ENCODE measurements at regions not wholly inside any gene's neighbourhood (a gene's known extent, or its start where the extent isn't known, plus 50 kb on each side); places are given as distances from the start of the nearest gene placed in this dataset.

DNA sequence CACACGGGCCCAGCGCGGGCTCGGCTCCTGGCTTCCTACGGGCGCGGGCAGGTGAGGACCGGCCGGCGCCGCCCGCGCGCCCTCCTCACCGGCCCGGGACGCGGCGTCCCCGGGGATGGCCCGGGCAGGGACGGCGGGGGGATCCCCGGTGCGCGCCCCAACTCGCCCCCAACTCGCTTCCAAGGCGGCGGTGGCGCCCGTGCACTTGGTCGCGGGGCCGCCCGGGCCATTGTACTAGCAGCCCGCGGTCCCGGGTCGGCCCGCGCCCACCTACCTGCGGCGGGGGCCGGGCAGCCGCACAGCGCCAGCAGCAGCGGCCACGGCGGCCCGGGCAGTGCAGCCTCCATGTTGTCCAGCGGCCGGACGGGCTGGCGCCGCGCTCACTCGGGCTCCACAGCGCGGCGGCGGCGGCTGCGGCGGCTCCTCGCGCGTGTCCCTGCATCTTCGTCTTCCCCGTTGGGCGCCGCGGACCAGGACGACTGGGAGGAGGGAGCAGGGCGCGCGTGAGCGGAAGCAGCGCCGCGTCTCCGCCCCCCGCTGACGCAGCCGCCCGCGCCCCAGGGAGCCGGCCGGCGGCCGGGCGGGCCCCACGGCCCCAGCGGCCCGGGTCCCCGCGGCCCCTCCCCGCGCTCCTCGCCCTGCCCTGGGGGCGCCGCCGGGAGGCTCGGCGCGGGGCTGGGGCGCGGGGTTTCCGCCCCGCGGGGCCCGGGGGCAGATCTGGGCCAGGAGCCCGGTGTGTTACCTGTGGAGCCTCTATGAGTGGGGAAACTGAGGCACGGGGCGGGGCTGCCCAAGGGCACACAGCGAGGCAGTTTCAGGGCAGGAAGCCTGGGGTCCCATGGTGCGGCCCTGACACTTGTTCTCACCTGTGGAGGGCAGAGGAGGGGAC, 159.3 kb upstream of the GRK3 start:
- intact Hi-C loops (cut with DNase I), result no loop called here
- peak; percentile 90 for DNase-seq
- TF ChIP-seq, protein P1, sequence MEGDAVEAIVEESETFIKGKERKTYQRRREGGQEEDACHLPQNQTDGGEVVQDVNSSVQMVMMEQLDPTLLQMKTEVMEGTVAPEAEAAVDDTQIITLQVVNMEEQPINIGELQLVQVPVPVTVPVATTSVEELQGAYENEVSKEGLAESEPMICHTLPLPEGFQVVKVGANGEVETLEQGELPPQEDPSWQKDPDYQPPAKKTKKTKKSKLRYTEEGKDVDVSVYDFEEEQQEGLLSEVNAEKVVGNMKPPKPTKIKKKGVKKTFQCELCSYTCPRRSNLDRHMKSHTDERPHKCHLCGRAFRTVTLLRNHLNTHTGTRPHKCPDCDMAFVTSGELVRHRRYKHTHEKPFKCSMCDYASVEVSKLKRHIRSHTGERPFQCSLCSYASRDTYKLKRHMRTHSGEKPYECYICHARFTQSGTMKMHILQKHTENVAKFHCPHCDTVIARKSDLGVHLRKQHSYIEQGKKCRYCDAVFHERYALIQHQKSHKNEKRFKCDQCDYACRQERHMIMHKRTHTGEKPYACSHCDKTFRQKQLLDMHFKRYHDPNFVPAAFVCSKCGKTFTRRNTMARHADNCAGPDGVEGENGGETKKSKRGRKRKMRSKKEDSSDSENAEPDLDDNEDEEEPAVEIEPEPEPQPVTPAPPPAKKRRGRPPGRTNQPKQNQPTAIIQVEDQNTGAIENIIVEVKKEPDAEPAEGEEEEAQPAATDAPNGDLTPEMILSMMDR (IDR thresholded peaks at IDR 0.05), result no peak

DNA sequence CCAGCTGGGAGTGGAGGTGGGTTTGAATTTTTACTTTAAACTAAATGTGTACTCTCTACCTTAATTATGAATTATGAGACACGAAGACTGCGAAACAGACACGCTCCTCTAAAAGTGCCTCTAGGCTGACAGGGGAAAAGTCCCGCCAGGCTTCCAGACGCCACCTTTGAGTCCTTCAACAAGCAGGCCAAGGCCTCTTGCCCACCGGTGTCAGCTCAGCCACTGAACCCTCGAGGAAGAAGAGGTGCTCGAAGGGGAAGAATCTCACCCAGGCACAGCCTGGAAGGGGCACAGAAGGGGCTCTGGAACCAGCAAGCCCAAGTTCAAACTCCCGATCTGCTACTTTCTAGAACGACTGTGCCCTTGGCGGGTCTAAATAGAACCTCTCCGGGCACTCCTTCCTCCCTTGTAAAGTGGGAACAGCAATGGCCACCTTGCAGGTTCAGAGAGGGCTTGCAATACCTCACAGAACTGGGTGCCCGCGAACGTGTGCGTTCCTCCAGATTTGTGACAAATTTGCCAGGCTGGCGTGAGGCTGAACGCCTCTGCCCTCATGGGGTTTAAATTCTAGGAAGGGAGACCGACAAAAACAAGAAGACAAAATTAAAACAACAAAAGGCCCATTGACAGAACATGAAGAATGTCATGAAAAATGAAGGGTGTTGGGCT, 158.5 kb upstream of the GRK3 start:
- no peaks in the 10 kb centered on the region for H3K36me3 ChIP-seq
- intact Hi-C loops (cut with DNase I), result no loop called here
- ATAC-seq, result no peak
- DNase-seq, result no peak
- H3K27ac ChIP-seq, result peak overlapping the region; percentile 90
- TF ChIP-seq, protein P1 (IDR thresholded peaks at IDR 0.05), result no peak
- H3K4me3 ChIP-seq, result peak overlapping the region; percentile 71
- H3K27me3 ChIP-seq (ENCODE audit: low read depth), result no peaks in the 10 kb centered on the region
- peaks cover 41% of the 10 kb centered on the region for H3K4me1 ChIP-seq
- no peaks in the 10 kb centered on the region for H3K9me3 ChIP-seq

More for the DNA sequence above, 159.3 kb upstream of the GRK3 start:
- Histone ChIP-seq H3K27ac (peak overlapping the region; percentile 90), H3K4me1 (peaks cover 49% of the 10 kb centered on the region), H3K9me3 (no peaks in the 10 kb centered on the region), H3K27me3 (ENCODE audit: low read depth) (no peaks in the 10 kb centered on the region), H3K4me3 (peak overlapping the region; percentile 71), H3K36me3 (no peaks in the 10 kb centered on the region)
- peak; percentile 84 to 86 for ATAC-seq

DNA sequence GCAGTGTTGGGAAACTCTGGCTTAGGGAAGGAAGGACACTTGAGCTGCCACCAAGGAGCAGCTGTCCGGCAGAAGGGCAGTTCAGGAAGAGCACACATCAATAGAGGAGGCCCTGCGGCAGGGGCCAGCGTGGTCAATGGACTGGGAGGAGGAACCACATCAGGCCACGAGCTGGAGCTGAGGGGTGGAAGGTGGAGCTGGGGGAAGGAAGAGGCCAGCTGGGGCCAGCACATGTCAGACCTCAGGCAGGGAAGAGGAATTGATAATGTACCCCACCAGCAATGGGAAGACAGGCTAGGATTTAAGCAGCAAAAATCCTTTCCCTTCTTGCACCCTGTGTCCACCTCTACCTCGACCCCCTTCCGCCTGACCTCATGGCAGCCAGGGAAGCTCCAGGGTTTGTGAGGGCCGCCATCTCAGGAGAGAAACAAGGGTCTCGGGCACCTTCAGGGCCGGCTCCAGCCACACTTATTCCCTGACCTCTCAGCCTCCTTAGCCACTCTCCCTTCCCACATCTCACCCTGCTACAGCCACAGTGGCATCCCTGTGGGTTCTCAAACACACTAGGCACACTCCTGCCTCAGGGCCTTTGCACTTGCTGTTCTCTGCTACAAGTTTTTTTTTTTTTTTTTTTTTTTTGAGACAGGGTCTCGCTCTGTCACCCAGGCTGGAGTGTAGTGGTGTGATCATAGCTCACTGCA, 157.8 kb upstream of the GRK3 start:
- Histone ChIP-seq H3K36me3 (no peaks in the 10 kb centered on the region), H3K4me3 (no peak overlapping the region), H3K9me3 (no peaks in the 10 kb centered on the region), H3K27ac (no peak overlapping the region), H3K27me3 (ENCODE audit: low read depth) (no peaks in the 10 kb centered on the region), H3K4me1 (peaks cover 34% of the 10 kb centered on the region)
- ATAC-seq (no peak), DNase-seq (no peak)
- TF ChIP-seq, protein P1 (IDR thresholded peaks at IDR 0.05), result no peak
- intact Hi-C loops (cut with DNase I), result no loop called here

DNA sequence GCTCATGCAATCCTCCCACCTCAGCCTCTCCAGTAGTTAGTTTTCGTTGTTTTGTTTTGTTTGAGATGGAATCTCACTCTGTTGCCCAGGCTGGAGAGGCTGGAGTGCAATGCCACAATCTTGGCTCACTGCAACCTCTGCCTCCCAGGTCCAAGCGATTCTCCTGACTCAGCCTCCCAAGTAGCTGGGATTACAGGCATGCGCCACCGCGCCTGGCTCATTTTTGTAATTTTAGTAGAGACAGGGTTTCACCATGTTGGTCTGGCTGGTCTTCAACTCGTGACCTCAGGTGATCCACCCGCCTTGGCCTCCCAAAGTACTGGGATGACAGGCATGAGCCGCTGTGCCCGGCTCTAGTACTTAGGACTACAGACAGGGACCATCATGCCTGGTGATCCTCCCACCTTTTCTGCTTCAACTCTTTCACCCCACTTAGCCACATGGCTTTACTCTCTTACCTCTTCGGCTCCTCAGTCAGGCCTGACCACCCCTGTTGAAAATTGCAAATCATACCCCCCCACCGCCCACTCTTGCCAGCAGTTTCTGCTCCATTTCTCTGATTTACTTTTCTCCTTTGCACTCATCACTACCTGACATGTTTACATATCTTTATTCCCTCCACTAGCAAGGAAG, 157.1 kb upstream of the GRK3 start:
- H3K27me3 ChIP-seq (ENCODE audit: low read depth), result no peaks in the 10 kb centered on the region
- no peaks in the 10 kb centered on the region for H3K36me3 ChIP-seq
- ATAC-seq, result no peak
- DNase-seq, result no peak
- TF ChIP-seq, protein P1 (IDR thresholded peaks at IDR 0.05), result no peak
- H3K4me3 ChIP-seq, result no peak overlapping the region
- no peak overlapping the region for H3K27ac ChIP-seq
- intact Hi-C loops (cut with DNase I), result no loop called here
- no peaks in the 10 kb centered on the region for H3K9me3 ChIP-seq
- peaks cover 28% of the 10 kb centered on the region for H3K4me1 ChIP-seq

DNA sequence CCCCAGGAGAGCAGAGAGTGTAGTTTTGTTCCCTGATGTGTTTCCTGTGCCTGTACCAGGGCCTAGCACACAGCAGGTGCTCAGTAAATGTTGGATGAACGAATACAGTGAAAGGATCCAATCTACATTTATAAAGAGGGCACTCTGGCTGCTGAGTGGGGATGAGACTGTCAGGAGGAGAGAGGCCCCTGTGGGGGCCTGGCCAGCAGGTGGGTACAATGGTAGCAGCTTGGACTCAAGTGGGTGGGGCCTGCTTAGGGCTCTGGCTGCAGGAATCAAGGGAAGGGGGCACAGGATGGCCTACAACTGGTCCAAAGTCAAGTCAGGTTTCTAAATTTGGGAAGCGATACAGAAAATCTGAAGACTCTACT, 156.6 kb upstream of the GRK3 start:
- Histone ChIP-seq H3K27ac (no peak overlapping the region), H3K27me3 (ENCODE audit: low read depth) (no peaks in the 10 kb centered on the region), H3K36me3 (no peaks in the 10 kb centered on the region), H3K9me3 (no peaks in the 10 kb centered on the region), H3K4me3 (no peak overlapping the region), H3K4me1 (peaks cover 22% of the 10 kb centered on the region)
- no peak for DNase-seq
- no peak for ATAC-seq
- intact Hi-C loops (cut with DNase I), result no loop called here
- TF ChIP-seq, protein P1 (IDR thresholded peaks at IDR 0.05), result no peak
